ENCODE measurements at regions not wholly inside any gene's neighbourhood (a gene's known extent, or its start where the extent isn't known, plus 50 kb on each side); places are given as distances from the start of the nearest gene placed in this dataset.
"Not testable (repeated sequence)": the region's sequence is repeated elsewhere in the genome, so short reads cannot be mapped to it uniquely, and the experiment has no call there.

DNA sequence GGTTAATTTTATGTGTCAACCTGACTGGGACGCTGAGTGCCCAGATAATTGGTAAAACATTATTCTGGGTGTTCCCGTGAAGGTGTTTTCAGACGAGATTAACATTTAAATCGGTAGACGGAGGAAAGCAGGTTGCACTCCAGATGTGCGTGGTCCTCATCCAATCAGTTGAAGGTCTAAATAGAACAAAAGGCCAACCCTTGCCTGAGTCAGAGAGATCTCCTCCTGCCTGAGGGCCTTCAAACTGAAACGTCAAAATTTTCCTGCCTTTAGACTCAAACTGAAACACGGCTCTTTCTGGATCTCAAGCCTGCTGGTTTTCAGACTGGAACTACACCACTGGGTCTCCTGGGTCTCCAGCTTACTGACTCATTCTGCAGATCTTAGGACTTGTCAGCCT lies 70.9 kb downstream of the NPIPA5 start:
- H3K4me3 ChIP-seq (ENCODE audit: low read depth, low read length); DNase-seq (ENCODE audit: low read depth): not testable (repeated sequence)

DNA sequence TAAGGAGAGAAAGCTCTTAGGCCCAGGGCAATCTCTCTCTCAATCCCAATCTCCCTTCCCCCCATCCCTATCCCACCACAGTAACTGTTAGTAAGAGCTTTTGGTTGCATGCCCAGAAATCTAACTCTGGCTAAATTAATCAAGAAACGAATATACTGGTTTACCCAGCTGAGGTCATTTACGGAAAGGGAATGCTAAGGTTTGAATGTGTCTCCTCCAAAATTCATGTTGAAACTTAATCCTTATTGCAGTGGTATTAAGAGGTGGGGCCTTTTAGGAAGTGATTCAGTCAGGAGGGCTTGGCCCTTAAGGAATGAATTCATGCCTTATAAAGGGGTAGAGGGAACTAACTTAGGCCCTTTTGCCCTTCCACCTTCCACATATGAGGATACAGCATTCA lies 72.2 kb downstream of the NPIPA5 start:
- H3K4me3 ChIP-seq (ENCODE audit: low read depth, low read length); DNase-seq (ENCODE audit: low read depth): not testable (repeated sequence)

DNA sequence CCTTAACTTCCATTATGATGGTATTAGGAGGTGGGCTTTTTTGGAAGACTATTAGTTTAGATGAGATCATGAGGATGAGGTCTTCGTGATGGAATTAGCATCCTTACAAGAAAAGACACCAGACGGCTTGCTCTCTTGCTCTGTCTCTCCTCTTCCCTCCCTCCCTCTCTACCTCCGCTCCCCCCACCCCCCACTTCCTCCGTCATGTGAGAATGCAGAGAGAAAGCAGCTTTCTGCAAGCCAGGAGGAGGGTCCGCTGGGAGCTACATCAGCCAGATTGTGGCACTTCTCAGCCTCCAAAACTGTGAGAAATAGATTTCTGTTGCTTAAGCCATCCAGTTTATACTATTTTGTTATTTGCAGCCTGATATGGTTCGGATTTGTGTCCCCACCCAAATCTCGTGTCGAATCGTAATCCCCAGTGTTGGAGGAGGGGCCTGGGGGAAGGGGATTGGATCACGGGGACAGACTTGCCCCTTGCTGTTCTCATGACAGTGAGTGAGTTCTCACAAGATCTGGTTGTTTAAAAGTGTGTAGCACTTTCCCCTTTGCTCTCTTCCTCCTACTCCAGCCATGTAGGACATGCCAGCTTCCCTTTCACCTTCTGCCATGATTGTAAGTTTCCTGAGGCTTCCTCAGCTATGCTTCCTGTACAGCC lies 74.3 kb downstream of the NPIPA5 start:
- not testable (repeated sequence) for DNase-seq (ENCODE audit: low read depth); H3K4me3 ChIP-seq (ENCODE audit: low read depth, low read length)

DNA sequence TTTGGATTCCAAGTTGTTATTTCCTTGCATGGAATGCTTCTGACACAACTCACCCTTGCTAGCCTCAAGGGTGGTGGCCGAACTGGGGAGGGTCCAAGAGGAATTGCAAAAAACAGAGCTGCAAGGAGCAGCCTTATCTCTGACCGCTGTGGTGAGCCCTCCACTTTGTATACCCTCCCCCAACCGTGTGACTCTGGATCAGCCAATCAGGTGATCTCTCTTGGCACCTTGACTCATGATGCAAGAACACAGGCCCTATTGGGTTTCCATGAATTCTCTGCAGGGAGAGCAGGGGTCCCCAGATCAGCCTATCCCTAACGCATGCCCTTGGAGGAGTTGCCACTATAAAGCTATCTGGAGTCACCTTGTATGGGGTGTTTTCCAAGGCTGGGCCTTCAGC lies 81.0 kb downstream of the NPIPA5 start:
- DNase-seq (ENCODE audit: low read depth); H3K4me3 ChIP-seq (ENCODE audit: low read depth, low read length): not testable (repeated sequence)

DNA sequence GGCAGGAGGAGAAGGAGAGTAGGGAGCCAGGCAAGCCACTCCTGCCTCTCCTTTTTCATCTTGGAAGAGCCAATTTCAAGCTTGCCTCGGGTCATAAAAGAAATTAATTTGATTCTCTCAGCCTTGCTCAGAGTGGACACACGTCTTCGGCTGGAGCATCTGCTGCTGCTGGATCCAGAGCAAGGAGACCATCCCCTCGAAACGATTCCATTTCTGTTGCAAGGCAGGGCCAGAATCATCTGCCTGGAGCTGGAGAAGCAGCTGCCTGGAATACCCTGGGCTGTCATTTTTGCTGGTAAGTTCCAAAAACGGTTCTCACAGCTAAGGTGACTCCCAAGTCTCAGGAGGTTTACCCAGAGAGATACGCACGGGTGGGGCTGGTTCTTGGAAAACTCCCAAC lies 103.3 kb downstream of the NPIPA5 start:
- not testable (repeated sequence) for H3K4me3 ChIP-seq (ENCODE audit: low read depth, low read length); DNase-seq (ENCODE audit: low read depth)

DNA sequence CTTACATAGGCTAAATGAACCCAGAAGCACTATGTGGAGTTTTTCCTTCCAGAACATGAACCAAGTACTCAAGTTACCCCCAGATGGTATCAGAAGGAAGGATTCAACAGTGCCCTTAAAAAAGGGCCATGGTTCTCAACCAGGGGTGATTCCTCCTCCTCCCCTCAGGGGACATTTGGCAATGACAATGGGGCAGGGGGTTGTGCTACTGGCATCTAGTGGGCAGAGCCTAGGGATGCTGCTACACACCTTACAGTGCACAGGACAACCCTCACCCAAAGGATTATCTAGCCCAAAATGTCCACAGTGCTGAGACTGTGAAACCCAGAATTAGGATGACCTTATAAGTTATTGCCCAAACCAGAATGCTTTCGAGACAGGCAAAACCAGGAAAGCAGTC lies 104.1 kb downstream of the NPIPA5 start:
- DNase-seq (ENCODE audit: low read depth); H3K4me3 ChIP-seq (ENCODE audit: low read depth, low read length): not testable (repeated sequence)

DNA sequence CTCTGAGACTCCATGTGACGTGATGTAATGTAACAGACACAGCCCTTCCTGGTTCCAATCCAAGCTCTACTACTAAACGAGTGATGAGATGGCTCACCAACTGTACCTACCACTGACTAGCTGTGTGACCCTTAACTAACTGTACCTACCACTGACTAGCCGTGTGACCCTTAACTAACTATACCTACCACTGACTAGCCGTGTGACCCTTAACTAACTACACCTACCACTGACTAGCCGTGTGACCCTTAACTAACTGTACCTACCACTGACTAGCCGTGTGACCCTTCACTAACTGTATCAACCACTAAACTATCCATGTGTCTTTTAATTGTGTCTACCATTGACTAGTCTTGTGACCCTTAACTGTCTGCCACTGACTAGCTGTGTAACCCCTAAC lies 111.2 kb downstream of the NPIPA5 start:
- DNase-seq (ENCODE audit: low read depth); H3K4me3 ChIP-seq (ENCODE audit: low read depth, low read length): not testable (repeated sequence)

DNA sequence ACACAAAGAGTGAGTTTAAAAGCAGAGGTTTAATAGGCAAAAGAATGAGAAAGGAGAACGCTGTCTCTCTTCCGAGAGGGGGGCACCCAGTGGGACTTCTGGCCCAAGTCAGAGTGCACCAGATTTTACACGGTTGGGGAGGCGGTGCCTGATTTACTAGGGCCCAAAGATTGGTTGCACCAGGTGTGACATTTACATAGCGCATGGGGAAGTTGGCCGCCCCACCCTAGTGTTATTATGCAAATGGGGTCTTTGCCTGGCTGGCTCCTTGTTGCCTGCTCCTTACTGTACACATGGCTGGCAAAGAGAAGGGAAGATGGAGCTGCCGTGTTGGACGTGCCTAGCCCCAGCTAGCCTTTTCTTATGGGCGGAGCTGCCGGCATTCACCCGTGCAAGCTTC lies 115.9 kb downstream of the NPIPA5 start:
- not testable (repeated sequence) for DNase-seq (ENCODE audit: low read depth); H3K4me3 ChIP-seq (ENCODE audit: low read depth, low read length)

DNA sequence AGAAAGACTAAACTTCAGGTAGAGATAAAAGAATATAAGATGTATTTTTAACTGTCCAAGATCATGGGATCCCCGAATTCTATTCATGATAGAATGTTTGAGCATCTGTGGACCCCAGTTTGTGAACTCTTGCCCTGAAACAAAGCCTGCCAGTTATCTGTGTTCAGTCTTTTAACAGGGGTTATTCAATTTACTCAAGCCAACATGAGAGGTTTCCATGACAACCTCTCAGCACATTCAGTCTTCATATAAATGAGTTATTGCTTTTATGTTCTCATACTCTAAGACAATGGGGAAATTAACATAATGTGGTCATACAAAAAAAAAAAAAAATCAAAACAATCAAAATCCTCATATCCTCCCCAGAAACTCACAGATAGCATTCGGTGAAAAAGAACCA lies 130.1 kb downstream of the NPIPA5 start:
- H3K4me3 ChIP-seq (ENCODE audit: low read depth, low read length); DNase-seq (ENCODE audit: low read depth): not testable (repeated sequence)

DNA sequence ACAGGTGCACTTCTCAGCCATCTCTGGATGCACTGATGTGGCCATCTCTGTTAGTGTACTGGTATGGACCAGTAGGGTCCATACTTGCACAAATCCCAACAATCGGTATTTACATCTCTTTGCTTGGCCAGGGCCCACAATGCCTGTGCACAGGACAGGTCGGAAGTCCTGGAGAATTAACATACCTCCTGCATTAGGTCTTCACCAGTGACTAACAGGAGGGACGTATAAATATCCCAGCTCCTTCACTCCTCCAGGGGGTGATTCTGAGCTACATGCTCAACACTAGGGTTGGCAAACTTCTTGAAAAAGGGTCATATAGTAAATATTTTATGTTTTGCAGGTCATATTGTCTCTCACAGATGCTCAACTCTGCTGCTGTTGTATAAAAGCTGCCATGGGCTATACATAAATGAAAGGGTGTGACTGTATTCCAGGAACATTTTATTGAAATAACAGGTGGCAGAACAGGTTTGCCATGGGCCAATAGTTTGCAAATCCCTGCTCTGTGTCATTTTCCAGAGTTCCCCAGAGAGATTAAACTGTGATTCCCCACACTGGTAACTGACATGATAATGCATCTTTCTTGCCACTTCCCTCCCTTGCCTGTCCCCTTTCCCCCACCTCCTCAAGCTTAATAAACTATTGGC lies 141.3 kb downstream of the NPIPA5 start:
- not testable (repeated sequence) for H3K4me3 ChIP-seq (ENCODE audit: low read depth, low read length); DNase-seq (ENCODE audit: low read depth)

DNA sequence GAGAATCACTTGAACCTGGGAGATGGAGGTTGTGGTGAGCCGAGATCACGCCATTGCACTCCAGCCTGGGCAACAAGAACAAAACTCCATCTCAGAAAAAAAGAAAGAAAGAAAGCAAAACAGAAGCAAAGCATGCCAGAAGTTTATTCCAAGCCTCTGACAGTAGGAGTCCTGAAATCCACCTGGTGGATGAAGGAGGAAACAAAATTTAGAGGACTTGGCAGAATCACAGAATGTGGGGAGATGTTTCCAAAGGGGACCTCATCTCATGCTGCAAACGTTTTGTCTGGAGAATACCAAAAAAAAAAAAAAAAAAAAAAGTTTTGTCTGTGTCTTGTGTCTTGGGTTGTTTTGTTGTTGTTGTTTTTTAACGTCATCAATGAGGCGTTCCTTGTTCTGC lies 141.1 kb upstream of the RRN3 start:
- not testable (repeated sequence) for DNase-seq (ENCODE audit: low read depth); H3K4me3 ChIP-seq (ENCODE audit: low read depth, low read length)

DNA sequence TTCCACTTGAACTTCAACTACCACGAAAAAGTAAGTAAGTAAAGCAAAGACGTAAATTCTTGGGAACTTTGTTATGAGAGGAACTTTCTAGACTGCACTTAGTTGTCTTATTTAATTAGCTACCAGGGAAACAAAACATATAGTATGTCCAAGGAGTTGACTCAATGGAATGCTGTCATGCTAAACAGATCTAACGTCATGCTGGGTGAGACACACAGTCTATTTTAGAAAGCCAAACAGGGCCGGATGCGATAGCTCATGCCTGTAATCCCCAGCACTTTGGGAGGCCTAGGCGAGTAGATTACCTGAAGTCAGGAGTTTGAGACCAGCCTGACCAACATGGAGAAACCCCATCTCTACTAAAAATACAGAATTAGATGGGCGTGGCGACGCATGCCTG lies 140.6 kb upstream of the RRN3 start:
- DNase-seq (ENCODE audit: low read depth); H3K4me3 ChIP-seq (ENCODE audit: low read depth, low read length): not testable (repeated sequence)

DNA sequence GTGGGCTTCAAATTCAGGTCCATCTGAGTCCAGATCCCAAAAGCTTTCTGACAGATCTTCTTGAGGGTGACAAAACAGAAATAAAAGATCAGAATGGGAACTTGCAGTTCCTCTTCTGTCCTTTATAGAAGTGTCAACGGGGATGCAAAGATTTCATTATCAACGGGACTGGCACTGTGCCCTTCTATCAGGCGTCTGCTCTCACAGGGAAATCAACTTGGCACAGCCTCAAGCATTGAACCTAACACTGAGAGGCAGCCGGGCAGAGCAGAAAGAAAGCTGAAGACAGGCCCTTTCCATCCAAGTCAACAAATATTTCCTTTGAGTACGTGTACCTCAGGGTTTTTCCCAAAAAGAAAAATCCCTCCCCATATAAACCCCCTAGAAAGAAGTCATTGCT lies 136.4 kb upstream of the RRN3 start:
- not testable (repeated sequence) for DNase-seq (ENCODE audit: low read depth); H3K4me3 ChIP-seq (ENCODE audit: low read depth, low read length)

DNA sequence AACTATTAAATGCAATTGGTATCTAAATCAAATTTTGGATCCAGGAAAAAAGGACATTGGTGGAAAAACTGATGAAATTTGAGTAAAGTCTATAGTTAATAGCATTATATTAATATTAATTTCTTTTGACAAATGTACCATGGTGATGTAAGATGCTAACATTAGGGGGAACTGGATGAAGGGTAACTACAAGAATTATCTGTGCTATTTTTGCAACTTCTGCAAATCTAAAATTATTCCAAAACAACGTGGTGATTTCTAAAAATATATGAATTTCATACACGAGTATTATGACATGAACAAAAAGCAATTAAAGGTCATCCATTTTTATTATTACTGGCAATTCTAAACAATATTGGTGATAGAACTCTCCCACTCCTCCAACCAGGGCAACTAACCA lies 135.6 kb upstream of the RRN3 start:
- not testable (repeated sequence) for DNase-seq (ENCODE audit: low read depth); H3K4me3 ChIP-seq (ENCODE audit: low read depth, low read length)

DNA sequence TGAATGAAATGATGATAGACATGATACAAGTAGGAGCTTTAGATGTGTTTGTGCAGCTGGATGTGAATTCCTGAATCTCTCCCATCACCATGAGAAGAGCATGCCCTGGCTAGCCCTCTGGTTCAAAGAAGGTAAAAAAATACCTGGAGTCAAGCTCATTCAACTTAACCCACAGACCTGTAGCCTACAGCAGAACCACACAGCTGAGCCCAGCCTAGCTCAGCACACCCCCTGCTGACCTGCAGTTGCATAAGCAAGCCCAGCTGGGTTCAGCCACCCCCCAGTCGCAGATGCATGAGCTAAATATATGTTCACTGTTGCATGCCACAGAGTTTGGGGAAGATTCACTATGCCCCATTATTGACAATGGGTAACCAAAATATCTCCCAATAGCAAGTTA lies 130.6 kb upstream of the RRN3 start:
- DNase-seq (ENCODE audit: low read depth); H3K4me3 ChIP-seq (ENCODE audit: low read depth, low read length): not testable (repeated sequence)

DNA sequence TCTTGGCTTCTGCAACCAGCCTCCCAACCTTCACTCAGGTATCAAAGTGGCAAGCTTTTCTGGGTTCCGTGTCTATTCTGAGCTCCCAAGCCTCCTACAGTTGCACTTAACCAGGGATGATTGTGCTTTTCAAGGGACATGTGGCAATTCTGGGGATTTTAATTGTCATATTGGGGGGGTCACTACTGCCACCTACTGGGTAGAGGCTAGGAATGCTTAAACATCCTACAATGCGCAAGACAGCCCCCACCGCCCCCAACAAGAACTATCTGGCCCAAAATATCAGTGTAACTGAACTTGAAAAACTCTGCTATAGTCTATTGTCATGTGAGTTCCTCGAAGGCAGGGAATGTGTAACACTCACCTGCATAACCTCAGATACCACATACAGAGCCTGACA lies 129.3 kb upstream of the RRN3 start:
- H3K4me3 ChIP-seq (ENCODE audit: low read depth, low read length); DNase-seq (ENCODE audit: low read depth): not testable (repeated sequence)
